GM20431 (cell line): ENCODE measurements at regions not wholly inside any gene's neighbourhood (a gene's known extent, or its start where the extent isn't known, plus 50 kb on each side); places are given as distances from the start of the nearest gene placed in this dataset.

Source experiments
- in situ Hi-C: fragments of 300-500 bp; cut with MseI, MboI; formaldehyde crosslinking; loops from one replicate; pipeline ENCODE4 v1.15.0; 2020; ENCODE audit warnings: low sequenced_read_pairs; ENCODE audit not compliant: unreplicated experiment

GRCh38 chr4:180098586-180098985, 2144.6 kb upstream of the TENM3 start:
- in situ Hi-C loops = no loop called here

GRCh38 chr4:180099957-180100356, 2143.2 kb upstream of the TENM3 start:
- in situ Hi-C loops = no loop called here

- in situ Hi-C loops = no loop called here
Observed at GRCh38 chr4:180100433-180101344, 2142.5 kb upstream of the TENM3 start.

GRCh38 chr4:180101348-180102083, 2141.7 kb upstream of the TENM3 start:
- in situ Hi-C loops = no loop called here

- in situ Hi-C loops = no loop called here
Observed at GRCh38 chr4:180103794-180104193, 2139.4 kb upstream of the TENM3 start.

- in situ Hi-C loops = no loop called here
Observed at GRCh38 chr4:180105362-180105761, 2137.8 kb upstream of the TENM3 start.

- in situ Hi-C loops = no loop called here
Observed at GRCh38 chr4:180106122-180106521, 2137.1 kb upstream of the TENM3 start.

- in situ Hi-C loops = no loop called here
Observed at GRCh38 chr4:180106997-180107396, 2136.2 kb upstream of the TENM3 start.

GRCh38 chr4:180116840-180117239, 2126.4 kb upstream of the TENM3 start:
- in situ Hi-C loops = no loop called here

GRCh38 chr4:180120068-180120467, 2123.1 kb upstream of the TENM3 start:
- in situ Hi-C loops = no loop called here

GRCh38 chr4:180134091-180134866, 2108.9 kb upstream of the TENM3 start:
- in situ Hi-C loops = no loop called here

GRCh38 chr4:180141734-180142133, 2101.5 kb upstream of the TENM3 start:
- in situ Hi-C loops = no loop called here

GRCh38 chr4:180148737-180149136, 2094.5 kb upstream of the TENM3 start:
- in situ Hi-C loops = no loop called here

GRCh38 chr4:180150818-180151217, 2092.4 kb upstream of the TENM3 start:
- in situ Hi-C loops = no loop called here

- in situ Hi-C loops = no loop called here
Observed at GRCh38 chr4:180152831-180153230, 2090.4 kb upstream of the TENM3 start.

- in situ Hi-C loops = no loop called here
Observed at GRCh38 chr4:180153587-180153986, 2089.6 kb upstream of the TENM3 start.

- in situ Hi-C loops = no loop called here
Observed at GRCh38 chr4:180156684-180157083, 2086.5 kb upstream of the TENM3 start.

- in situ Hi-C loops = no loop called here
Observed at GRCh38 chr4:180160195-180160983, 2082.8 kb upstream of the TENM3 start.

GRCh38 chr4:180164799-180165198, 2078.4 kb upstream of the TENM3 start:
- in situ Hi-C loops = no loop called here

- in situ Hi-C loops = no loop called here
Observed at GRCh38 chr4:180169394-180169793, 2073.8 kb upstream of the TENM3 start.
